NCI-H2029 (cell line): ENCODE measurements at regions not wholly inside any gene's neighbourhood (a gene's known extent, or its start where the extent isn't known, plus 50 kb on each side); places are given as distances from the start of the nearest gene placed in this dataset.
"Not testable (repeated sequence)": the region's sequence is repeated elsewhere in the genome, so short reads cannot be mapped to it uniquely, and the experiment has no call there.

Experiments used
- DNase-seq: peaks from one replicate; lab custom pipeline; 2025; lab: John Stamatoyannopoulos, UW

- no peak for DNase-seq
Measured at GRCh38 chr21:34219334-34220060, 144.3 kb upstream of the KCNE2 start.

- DNase-seq, result no peak
Measured at GRCh38 chr21:34220556-34221195, 143.1 kb upstream of the KCNE2 start.

DNA sequence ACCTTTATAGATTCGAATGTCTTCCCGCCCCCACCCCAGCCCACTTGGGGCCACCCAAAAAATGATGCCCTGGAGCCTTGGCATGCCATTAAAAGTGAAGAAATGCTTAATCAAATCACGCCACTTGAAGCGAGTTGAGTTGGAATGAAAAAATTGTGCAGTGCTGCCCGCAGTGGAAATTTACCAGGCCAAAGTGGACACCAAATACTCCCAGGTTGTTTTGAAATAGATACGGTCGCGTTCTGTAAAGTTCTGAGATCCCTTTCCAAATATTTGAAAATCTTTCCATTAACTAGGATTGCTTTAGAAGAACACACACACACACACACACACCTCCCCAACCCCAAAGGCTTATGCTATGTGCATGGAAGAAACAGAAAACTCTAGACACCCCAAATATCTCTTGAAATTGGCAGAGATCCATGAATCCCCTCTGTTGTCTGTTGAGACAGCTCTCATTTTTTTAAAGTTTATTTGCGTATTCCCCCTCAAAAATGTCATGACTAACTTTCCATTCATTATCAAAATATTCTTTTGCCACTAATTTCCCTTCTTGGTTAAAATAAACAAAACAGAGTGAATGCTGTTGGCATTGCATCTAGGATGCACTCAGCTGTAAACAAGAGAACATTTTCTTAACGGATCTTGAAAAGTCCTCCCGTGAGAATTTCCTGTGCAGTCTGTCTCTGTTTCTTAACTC is 142.3 kb upstream of the KCNE2 start:
- no peak for DNase-seq

DNA sequence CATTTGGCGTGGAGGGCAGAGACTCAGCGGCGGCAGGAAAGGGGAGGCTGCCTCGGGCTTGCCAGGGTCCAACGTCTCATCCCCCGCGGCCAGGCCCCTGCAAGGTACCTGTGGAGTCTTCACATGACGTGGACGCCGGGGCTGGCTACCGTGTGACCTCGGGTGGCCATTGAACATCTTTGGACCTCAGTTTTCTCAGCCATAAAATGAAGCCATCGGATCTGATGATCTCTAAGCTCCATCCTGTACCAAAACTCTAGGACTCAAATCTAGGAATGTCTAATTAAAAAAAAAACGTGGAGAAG is 141.8 kb upstream of the KCNE2 start:
- no peak for DNase-seq

GRCh38 chr21:34223376-34223775 is 140.4 kb upstream of the KCNE2 start:
- DNase-seq, result no peak

- no peak for DNase-seq
Measured at GRCh38 chr21:34227386-34227852, 136.4 kb upstream of the KCNE2 start.

DNA sequence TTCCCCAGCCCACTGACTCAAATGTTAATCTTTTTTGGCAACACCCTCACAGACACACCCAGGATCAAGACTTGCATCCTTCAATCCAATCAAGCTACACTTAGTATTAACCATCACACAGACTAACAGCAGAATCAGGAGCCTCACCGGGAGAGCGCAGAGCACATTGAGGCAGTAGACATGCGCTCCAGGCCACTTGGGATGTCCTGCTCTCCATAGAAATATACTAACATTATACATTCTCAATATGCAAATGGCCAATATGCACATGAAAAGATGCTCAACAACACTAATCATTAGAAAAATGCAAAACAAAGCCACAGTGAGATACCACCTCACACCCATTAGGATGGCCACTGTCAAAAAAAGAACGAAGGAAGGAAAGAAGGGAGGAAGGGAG is 135.0 kb upstream of the KCNE2 start:
- no peak for DNase-seq

DNA sequence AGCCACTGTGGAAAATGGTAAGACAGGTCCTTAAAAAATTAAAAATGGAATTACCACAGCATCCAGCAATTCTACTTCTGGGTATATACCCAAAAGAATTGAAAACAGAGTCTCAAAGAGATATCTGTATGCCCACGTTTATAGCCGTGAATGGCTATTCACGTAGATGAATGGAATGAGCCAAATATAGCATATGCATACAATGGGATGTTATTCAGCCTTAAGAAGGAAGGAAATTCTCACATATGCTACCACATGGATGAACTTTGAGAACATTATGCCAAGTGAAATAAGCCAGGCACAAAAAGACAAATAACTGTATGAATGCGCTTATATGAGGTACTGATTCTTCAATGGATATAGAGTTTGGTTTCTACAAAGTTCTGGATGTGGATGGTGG is 134.5 kb upstream of the KCNE2 start:
- DNase-seq, result no peak

- not testable (repeated sequence) for DNase-seq
Measured at GRCh38 chr21:34233741-34234140, 130.1 kb upstream of the KCNE2 start.

- no peak for DNase-seq
Measured at GRCh38 chr21:34235514-34235913, 128.3 kb upstream of the KCNE2 start.

DNA sequence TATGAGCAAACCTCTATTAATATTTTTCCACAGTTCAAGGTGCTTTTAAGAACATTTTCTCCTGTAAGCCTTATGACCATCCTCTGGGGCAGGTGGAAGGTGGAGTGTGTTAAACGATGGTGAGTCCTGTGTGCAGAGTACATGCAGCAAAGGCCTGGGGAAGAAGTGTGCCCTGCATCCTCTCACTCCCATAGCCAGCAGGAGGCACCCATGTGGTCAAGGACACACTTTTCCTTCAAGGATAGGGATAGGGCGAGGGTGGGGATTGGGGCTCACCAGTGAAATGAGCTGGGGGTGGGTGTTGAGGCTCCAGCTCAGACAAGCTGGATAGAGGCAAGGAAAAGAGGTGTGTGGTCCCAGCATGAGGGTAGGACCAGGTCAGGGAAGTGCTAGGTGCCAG is 120.8 kb upstream of the KCNE2 start:
- no peak for DNase-seq

GRCh38 chr21:34243562-34243961 is 120.2 kb upstream of the KCNE2 start:
- DNase-seq, result peak; percentile 11

GRCh38 chr21:34252751-34253150 is 111.1 kb upstream of the KCNE2 start:
- no peak for DNase-seq

- DNase-seq, result no peak
Measured at GRCh38 chr21:34255073-34255472, 108.7 kb upstream of the KCNE2 start.

DNA sequence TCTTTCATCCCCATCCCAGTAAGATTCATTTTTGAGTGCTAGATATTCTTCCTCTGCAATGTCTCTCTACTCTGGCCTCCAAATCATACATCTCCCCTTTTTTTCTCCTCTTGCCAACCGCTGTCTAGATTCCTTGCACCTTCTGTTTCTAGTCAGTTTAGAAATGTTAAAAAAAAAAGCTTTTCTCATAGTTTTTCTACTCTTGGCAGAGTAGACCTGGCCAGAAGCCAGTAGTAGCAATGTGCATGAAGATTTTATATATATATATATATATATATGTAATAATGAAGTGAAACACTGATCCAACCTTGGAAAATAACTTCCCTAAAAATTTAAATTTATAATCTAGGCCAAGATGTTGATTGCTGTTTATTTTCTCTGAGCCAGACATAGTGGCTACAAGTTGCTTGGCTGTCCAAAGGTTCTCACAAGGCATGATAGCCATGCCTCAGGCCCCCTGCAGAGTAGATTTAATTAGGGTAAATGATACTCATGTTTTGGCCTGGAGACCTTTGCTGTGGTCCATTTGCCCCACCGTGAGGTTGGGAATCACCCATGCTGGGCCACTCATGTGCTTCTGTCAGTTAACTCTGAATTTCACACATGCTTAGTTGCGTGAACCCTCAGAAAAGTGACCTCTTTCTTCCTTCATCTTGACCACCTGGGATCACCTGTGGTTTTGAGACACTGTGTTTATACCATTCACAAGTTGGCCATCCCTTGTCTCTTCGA is 103.4 kb upstream of the KCNE2 start:
- no peak for DNase-seq

GRCh38 chr21:34261841-34262468 is 101.9 kb upstream of the KCNE2 start:
- DNase-seq, result no peak

- DNase-seq, result no peak
Measured at GRCh38 chr21:34262469-34262845, 101.3 kb upstream of the KCNE2 start.

DNA sequence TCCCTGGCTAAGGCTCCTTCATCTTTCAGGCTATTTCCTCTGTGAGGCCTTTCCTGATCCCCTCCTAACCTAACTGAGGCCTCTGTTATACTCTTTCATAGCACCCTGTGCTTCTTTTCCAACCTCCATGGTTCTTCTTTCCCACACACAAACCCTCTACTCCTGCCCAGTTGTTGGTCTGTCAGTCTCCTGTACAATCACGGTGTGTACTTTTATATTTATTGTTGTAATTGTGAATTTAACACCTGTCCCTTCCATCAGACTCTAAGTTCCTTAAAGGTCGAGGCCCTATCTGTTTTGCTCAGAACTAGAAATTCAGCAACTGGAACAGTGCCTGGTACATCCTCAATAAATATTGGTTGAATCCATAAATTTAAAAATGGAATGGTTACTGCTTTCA is 100.2 kb upstream of the KCNE2 start:
- no peak for DNase-seq

DNA sequence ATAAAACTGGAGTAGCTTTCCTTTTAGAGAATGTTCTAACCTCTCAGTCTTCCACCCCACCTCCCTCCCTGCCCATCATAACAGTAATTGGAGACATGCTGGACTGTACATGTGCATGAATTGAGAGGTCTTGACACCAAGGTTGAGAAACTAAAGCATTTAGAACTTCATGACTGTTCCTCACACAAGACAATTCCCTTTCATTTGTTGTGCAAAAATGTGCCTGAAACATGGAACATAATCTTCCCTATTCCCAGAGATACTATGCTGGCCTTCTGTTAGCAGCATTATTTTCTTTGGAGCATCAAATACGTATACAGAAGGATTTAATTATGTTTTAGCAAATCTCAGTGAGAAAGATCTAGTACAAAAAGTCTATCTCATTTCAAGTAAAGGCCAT is 97.5 kb upstream of the KCNE2 start:
- DNase-seq, result no peak

GRCh38 chr21:34268493-34268892 is 95.3 kb upstream of the KCNE2 start:
- no peak for DNase-seq

- DNase-seq, result no peak
Measured at GRCh38 chr21:34270411-34270810, 93.4 kb upstream of the KCNE2 start.

DNA sequence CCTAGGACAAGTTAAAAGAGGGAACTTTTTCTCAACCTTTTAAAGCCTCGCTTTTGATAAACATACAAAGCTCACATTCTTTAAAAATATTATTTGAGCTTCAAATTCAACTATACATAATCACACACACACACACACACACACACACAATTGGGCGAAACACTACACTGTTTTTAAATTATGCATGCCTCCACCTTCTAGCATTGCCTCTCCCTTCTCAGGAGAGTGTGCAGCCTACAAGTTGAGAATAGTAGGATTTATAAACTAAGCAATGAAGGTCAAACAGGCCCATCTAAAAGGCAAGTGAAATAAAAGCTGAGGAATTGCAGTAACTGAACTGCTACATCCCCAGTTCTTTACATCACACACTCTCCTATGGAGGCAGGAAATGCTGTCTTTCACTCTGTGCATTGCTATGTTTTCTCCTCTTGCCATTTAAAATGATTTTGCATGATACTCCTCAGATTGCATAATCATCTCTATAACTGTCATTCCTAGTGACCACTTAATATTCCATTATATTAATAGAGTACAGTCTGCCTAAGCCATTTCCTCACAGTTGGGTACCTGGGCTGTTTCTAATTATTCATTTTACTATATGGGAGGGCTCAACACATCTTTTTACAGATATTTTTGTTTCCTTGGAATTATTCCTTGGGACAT is 92.5 kb upstream of the KCNE2 start:
- DNase-seq, result no peak
